ENCODE measurements at regions not wholly inside any gene's neighbourhood (a gene's known extent, or its start where the extent isn't known, plus 50 kb on each side); places are given as distances from the start of the nearest gene placed in this dataset.
A peak's percentile ranks its signal among the peaks of the same experiment; 100 is the strongest.

- no peak for TF ChIP-seq TEAD4 (IDR thresholded peaks at IDR 0.05)
- TF ChIP-seq MAX (IDR thresholded peaks at IDR 0.05): no peak
- no peak for TF ChIP-seq EGR1 (IDR thresholded peaks at IDR 0.05)
- TF ChIP-seq CEBPB (IDR thresholded peaks at IDR 0.05): no peak
- TF ChIP-seq USF1 (IDR thresholded peaks at IDR 0.05): no peak
- no peak for TF ChIP-seq REST (IDR thresholded peaks at IDR 0.05; ENCODE audit: low read depth)
Measured at GRCh38 chr9:71361357-71361756, 239.9 kb upstream of the TRPM3 start.

GRCh38 chr9:71357346-71357745 is 235.9 kb upstream of the TRPM3 start:
- TF ChIP-seq TEAD4 (IDR thresholded peaks at IDR 0.05) (no peak), EGR1 (IDR thresholded peaks at IDR 0.05) (no peak), CEBPB (IDR thresholded peaks at IDR 0.05) (no peak), YY1 (IDR thresholded peaks at IDR 0.05; ENCODE audit: low read depth) (no peak), MAX (IDR thresholded peaks at IDR 0.05) (no peak), EP300 (IDR thresholded peaks at IDR 0.05; ENCODE audit: borderline replicate concordance) (no peak)

GRCh38 chr9:71355884-71356283 is 234.5 kb upstream of the TRPM3 start:
- TF ChIP-seq EGR1 (IDR thresholded peaks at IDR 0.05) (no peak), REST (IDR thresholded peaks at IDR 0.05; ENCODE audit: low read depth) (no peak), RAD21 (IDR thresholded peaks at IDR 0.05; ENCODE audit: low read depth) (0 out of 2 replicates have a peak, but pooled peaks have one; percentile 2)

GRCh38 chr9:71353720-71354119 is 232.3 kb upstream of the TRPM3 start:
- TF ChIP-seq CREB1 (IDR thresholded peaks at IDR 0.05; ENCODE audit: low read depth): no peak
- TF ChIP-seq TEAD4 (IDR thresholded peaks at IDR 0.05): no peak
- TF ChIP-seq USF1 (IDR thresholded peaks at IDR 0.05): no peak
- TF ChIP-seq EGR1 (IDR thresholded peaks at IDR 0.05): no peak
- TF ChIP-seq ZBTB7A (IDR thresholded peaks at IDR 0.05; ENCODE audit: low read depth): no peak
- no peak for TF ChIP-seq EP300 (IDR thresholded peaks at IDR 0.05; ENCODE audit: borderline replicate concordance)
- TF ChIP-seq YY1 (IDR thresholded peaks at IDR 0.05; ENCODE audit: low read depth): no peak
- TF ChIP-seq MAX (IDR thresholded peaks at IDR 0.05): no peak
- TF ChIP-seq TCF12 (IDR thresholded peaks at IDR 0.05; ENCODE audit: low read depth): no peak

GRCh38 chr9:71352837-71353236 is 231.4 kb upstream of the TRPM3 start:
- no peak for TF ChIP-seq TCF12 (IDR thresholded peaks at IDR 0.05; ENCODE audit: low read depth)

- TF ChIP-seq YY1 (IDR thresholded peaks at IDR 0.05; ENCODE audit: low read depth) (no peak), CEBPB (IDR thresholded peaks at IDR 0.05) (no peak)
Measured at GRCh38 chr9:71349218-71349617, 227.8 kb upstream of the TRPM3 start.

GRCh38 chr9:71333321-71333720 is 211.9 kb upstream of the TRPM3 start:
- TF ChIP-seq TEAD4 (IDR thresholded peaks at IDR 0.05): no peak
- no peak for TF ChIP-seq EP300 (IDR thresholded peaks at IDR 0.05; ENCODE audit: borderline replicate concordance)

- TF ChIP-seq EGR1 (IDR thresholded peaks at IDR 0.05): no peak
- TF ChIP-seq MAX (IDR thresholded peaks at IDR 0.05): no peak
- TF ChIP-seq USF1 (IDR thresholded peaks at IDR 0.05): no peak
- TF ChIP-seq TCF12 (IDR thresholded peaks at IDR 0.05; ENCODE audit: low read depth): no peak
- no peak for TF ChIP-seq FOXM1 (IDR thresholded peaks at IDR 0.05; ENCODE audit: borderline replicate concordance, low read depth)
- no peak for TF ChIP-seq EP300 (IDR thresholded peaks at IDR 0.05; ENCODE audit: borderline replicate concordance)
- TF ChIP-seq CEBPB (IDR thresholded peaks at IDR 0.05): no peak
- TF ChIP-seq CREB1 (IDR thresholded peaks at IDR 0.05; ENCODE audit: low read depth): no peak
- no peak for TF ChIP-seq YY1 (IDR thresholded peaks at IDR 0.05; ENCODE audit: low read depth)
- TF ChIP-seq REST (IDR thresholded peaks at IDR 0.05; ENCODE audit: low read depth): no peak
- TF ChIP-seq NFIC (IDR thresholded peaks at IDR 0.05): no peak
- TF ChIP-seq RAD21 (IDR thresholded peaks at IDR 0.05; ENCODE audit: low read depth): no peak
Measured at GRCh38 chr9:71331603-71332002, 210.2 kb upstream of the TRPM3 start.

Data from Ishikawa (cell line).